HG03060 (cell line): ENCODE measurements at regions not wholly inside any gene's neighbourhood (a gene's known extent, or its start where the extent isn't known, plus 50 kb on each side); places are given as distances from the start of the nearest gene placed in this dataset.

Experiments
- ATAC-seq: cut with Tn5 transposase; IDR thresholded peaks from one replicate; pipeline ENCODE4 v1.9.1; 2021; ENCODE audit warnings: low read depth, moderate number of reproducible peaks; ENCODE audit not compliant: unreplicated experiment

- no peak for ATAC-seq
Measured at GRCh38 chr10:83153714-83154113, 985.6 kb upstream of the GHITM start.

- ATAC-seq, result no peak
Measured at GRCh38 chr10:83164156-83164555, 975.2 kb upstream of the GHITM start.

GRCh38 chr10:83165265-83165664 lies 974.0 kb upstream of the GHITM start:
- ATAC-seq, result no peak

GRCh38 chr10:83166344-83166743 lies 973.0 kb upstream of the GHITM start:
- ATAC-seq, result no peak

DNA sequence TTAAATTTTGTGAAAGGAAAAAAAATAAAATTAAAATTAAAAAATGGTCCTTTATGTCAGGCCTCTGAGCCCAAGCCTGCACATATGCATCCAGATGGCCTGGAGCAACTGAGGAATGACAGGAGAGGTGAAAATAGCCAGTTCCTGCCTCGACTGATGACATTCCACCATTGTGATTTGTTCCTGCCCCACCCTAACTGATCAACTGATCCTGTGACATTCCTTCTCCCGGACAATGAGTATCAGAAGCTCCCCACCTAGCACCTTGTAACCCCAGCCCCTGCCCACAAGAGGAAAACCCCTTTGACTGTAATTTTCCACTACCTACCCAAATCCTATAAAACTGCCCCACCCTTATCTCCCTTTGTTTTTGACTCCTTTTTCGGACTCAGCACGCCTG lies 972.2 kb upstream of the GHITM start:
- ATAC-seq, result no peak

- ATAC-seq, result no peak
Measured at GRCh38 chr10:83176901-83177300, 962.4 kb upstream of the GHITM start.

DNA sequence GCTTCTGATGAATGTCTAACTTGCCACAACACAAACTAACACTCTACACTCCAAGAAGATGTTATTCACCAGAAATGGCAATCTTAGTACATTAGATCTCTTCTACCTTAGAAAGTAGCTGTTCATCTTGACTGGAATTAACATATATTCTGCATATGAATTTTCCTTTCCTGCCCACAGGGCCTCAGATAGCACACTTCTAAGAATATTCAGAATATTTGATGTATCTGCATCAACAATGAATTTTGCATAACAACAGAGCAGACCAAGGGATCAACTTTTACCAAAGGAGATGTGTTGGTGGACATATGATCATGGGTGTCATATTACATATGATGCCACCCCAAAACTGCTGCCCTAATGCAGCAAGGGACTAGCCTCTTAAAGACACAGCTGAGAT lies 960.8 kb upstream of the GHITM start:
- no peak for ATAC-seq

GRCh38 chr10:83179371-83179770 lies 959.9 kb upstream of the GHITM start:
- no peak for ATAC-seq

DNA sequence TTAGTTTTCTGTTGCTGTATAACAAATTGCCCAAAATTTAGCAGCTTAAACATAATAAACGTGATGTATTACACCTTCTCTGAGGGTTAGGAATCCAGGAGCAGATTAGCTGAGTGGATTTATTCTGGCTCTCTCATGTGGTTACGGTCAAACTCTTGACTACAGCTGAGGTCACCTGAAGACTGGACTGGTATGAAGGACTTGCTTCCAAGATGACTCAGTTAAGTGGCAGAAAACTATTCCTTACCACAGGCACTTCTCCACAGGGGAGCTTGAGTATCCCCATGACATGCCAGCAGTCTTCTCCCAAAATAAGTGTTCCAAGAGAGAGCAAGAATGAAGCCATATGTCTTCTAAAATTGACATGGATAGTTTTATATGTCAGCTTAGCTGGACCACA lies 957.2 kb upstream of the GHITM start:
- no peak for ATAC-seq

DNA sequence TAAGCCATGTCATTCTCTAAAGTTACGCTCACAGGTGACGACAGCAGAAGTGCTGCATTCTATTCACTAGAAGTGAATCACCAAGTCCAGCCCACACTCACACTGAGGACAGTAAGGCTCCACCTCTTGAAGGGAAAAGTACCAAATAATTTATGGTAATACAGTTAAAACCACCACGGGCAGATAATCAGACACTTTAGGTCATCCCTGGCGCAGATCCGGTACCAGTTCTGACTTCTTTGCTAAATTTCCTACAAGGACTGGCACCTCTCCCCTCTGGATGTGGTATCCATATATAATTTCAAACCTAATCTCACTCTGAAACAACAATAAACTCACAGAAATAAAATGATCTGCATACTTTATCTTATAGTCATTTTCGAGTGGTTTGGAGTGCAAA lies 954.7 kb upstream of the GHITM start:
- ATAC-seq, result no peak

DNA sequence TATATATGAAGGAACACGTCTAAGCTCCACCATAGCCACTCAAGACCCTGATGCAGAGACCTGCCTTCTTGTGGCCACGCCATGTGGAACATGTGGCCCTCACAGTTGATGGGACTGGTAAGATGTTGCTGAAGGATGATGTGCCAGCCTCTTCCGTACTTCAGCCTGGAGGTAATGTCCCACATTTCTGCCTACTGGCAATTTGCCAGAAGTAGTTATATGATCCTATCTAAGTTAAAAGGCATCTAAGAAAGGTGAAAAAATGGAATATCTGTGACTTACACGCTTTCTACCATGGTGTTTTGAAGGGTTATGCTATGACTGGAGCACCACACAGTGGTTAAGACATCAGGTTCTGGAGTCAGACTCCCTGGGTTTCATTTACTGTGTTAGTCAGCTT lies 948.7 kb upstream of the GHITM start:
- no peak for ATAC-seq

DNA sequence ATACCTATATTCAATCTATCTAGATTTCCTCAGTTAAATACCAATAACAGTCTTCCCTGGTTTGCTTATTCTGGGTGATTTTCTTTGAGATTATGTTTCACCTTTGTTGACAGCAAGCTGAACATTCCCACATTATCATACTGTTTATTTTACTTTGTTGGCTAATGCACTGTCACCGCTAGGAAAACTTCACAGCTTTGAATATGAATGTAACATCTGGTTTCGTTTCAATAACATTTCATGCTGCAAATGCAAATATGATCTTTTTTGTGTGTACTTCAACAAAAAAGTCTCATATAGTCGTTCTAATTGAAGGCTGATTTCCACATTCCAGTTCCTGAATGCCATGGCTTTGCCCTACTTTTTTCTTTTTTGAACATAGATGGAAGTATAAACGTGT lies 946.3 kb upstream of the GHITM start:
- ATAC-seq, result no peak

- no peak for ATAC-seq
Measured at GRCh38 chr10:83195021-83195420, 944.3 kb upstream of the GHITM start.

DNA sequence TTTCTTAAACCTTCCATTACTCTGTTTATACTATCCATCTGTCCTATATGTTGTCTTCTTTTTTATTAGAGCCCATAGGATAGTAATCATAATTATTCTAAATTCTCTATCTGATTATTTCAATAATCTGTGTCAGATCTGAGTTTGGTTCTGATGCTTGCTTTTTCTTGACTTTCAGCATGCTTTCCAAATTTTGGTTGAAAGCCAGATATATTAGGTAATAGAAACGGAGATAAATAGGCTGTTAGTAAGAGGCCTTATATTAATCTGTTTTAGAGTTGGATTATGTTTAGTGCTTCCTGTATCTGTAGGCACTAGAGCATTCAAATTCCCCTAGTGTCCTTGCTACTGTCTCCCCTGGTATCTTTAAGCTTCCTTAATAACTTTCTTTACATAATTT lies 939.9 kb upstream of the GHITM start:
- no peak for ATAC-seq

DNA sequence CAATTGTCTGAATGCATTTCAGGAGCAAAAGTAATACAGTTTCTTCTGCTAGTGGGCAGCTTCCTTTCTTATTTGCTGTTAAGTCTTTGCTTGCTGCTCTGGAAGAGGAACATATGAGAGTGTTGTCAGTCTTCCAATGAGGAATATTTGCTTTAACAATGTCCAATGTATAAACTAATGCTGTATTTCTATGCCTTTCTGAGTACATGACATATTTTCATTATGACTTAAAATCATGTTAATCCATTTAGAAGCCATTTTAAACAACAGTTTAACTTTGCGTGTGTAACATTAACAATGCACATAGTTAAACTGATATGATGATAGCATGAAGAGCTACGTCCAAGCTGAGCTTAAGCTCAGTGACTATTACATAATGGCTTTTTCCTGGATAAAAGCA lies 933.4 kb upstream of the GHITM start:
- no peak for ATAC-seq

- ATAC-seq, result no peak
Measured at GRCh38 chr10:83212632-83213334, 926.5 kb upstream of the GHITM start.

GRCh38 chr10:83214136-83214535 lies 925.2 kb upstream of the GHITM start:
- no peak for ATAC-seq

- no peak for ATAC-seq
Measured at GRCh38 chr10:83218205-83218604, 921.1 kb upstream of the GHITM start.

DNA sequence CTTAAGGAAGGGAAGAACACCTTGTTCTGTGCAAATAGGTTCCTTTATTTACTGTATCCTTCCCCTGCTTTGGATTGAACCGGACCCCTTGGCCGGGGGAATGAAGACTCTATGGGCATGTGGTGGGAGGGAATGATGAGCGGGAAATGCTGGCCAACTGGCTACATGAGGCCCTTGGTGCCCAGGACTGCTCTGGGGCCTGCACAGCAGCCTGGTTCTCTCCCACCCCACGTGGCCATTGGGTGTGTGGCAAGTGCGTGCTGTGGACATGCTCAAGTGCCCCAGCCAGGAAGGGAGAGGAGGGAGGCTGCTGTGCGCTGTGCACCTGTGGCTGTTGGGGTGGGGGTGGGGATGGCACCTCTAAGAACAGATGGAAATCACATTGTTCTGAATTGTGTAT lies 917.0 kb upstream of the GHITM start:
- no peak for ATAC-seq

- no peak for ATAC-seq
Measured at GRCh38 chr10:83222832-83223742, 916.2 kb upstream of the GHITM start.

DNA sequence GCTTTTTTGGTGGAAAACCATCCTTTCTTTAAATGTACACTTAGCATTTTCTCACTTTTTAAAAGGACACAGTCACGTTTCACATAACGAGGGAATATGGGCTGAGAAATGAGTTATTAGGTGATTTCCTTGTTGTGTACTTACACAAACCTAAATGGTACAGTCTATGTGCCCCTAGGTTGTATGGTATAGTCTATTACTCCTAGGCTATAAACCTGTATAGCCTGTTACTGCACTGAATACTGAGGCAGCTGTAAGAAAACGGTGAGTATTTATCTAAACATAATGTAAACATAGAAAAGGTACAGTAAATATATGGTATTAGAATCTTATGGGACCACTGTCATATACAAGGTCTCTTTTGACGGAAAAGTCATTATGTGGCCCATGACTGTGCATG lies 913.5 kb upstream of the GHITM start:
- no peak for ATAC-seq

- no peak for ATAC-seq
Measured at GRCh38 chr10:83229991-83230390, 909.3 kb upstream of the GHITM start.
